Heart left ventricle (tissue), 16 donors: ENCODE measurements at regions not wholly inside any gene's neighbourhood (a gene's known extent, or its start where the extent isn't known, plus 50 kb on each side); places are given as distances from the start of the nearest gene placed in this dataset.
A peak's percentile ranks its signal among the peaks of the same experiment; 100 is the strongest.

ENCODE experiments used
- ATAC-seq, 4 donors: fragments of 200-7000 bp; cut with Tn5 transposase; one replicate each; pipeline ENCODE4 v1.9.1; 2020 to 2022; ENCODE audit warnings: moderate library complexity in 4 of 4, mild to moderate bottlenecking in 3 of 4, moderate number of reproducible peaks in 1 of 4
- DNase-seq, 5 donors: peaks; one replicate each; pipeline ENCODE4 v3.0.0-alpha.2; 2020
- H3K27ac ChIP-seq, 12 donors: fragments of 200-600 bp; sonication (generic) in 4 of 12; one replicate each; pipeline versions ENCODE4 v1.5.0 to v1.8.0; 2016 to 2022; ENCODE audit warnings: mild to moderate bottlenecking in 2 of 12
- H3K27me3 ChIP-seq, 9 donors: fragments of 200-600 bp; sonication (generic) in 2 of 9; one replicate each; pipeline versions ENCODE4 v1.5.1 to v1.8.0; 2016 to 2022; ENCODE audit warnings: mild to moderate bottlenecking in 3 of 9
- H3K36me3 ChIP-seq, 9 donors: fragments of 200-600 bp; sonication (generic) in 2 of 9; one replicate each; pipeline versions ENCODE4 v1.5.0 to v1.8.0; 2018 to 2022; ENCODE audit warnings: mild to moderate bottlenecking in 2 of 9
- H3K4me1 ChIP-seq, 12 donors: fragments of 200-600 bp; sonication (generic) in 4 of 12; one replicate each; pipeline versions ENCODE4 v1.5.0 to v1.8.0; 2016 to 2022; ENCODE audit warnings: mild to moderate bottlenecking in 3 of 12
- H3K4me3 ChIP-seq, 12 donors: fragments of 200-600 bp; sonication (generic) in 4 of 12; one replicate each; pipeline versions ENCODE4 v1.5.0 to v1.8.0; 2017 to 2022; ENCODE audit warnings: mild to moderate bottlenecking in 9 of 12, moderate library complexity in 4 of 12
- H3K9me3 ChIP-seq, 12 donors: fragments of 200-600 bp; sonication (generic) in 4 of 12; one replicate each; pipeline versions ENCODE4 v1.5.0 to v1.8.0; 2016 to 2022; ENCODE audit warnings: mild to moderate bottlenecking in 1 of 12
- POLR2A ChIP-seq, 2 donors: fragments of 450-650 bp; IDR thresholded peaks; one replicate each; pipeline ENCODE4 v1.6.1; 2017; ENCODE audit warnings: antibody characterized with exemption in 2 of 2, mild to moderate bottlenecking in 2 of 2, moderate library complexity in 2 of 2
- WGBS, 4 donors: extraction: QIAGEN DNeasy Blood & Tissue Kit in 2 of 4; methylation state at CpG; one replicate each; pipeline versions ENCODE4 v1.1.5 to v1.1.7; 2013 to 2018; 5-methylcytosine and 5-hydroxymethylcytosine counted together
- intact Hi-C, 10 donors: fragments of 100-400 bp; cut with DNase I; formaldehyde crosslinking; loops; one replicate each; pipeline versions ENCODE4 v1.11.1 to v1.14.2; 2022
- TF ChIP-seq, protein P1 (sequence below), 12 donors: fragments of 200-600 bp; sonication (generic) in 4 of 12; IDR thresholded peaks; one replicate each; pipeline versions ENCODE4 v1.5.0 to v1.8.0; 2018 to 2022; ENCODE audit warnings: antibody characterized with exemption in 12 of 12, mild to moderate bottlenecking in 5 of 12
- donor health status: ischemic (EF 13 %, LVEDD 7.1; RV severe dilation, severe dysfunction).
- donor health status: healthy with polysubstance abuse.
- donor health status: DM: no; HTN: yes; CAD: no.
- donor health status: DM: no; HTN: no; CAD: no.
- donor health status: ischemic (EF 25% LVEDD 6.9; RV normal size, moderate dysfunction).
- donor health status: ischemic (EF 25% LVEDD 5.7; RV mildly dilated, moderate dysfunction).
- donor health status: healthy.
- donor health status: DM: yes; HTN: yes; CAD: no.
- donor health status: ischemic (EF 35%, LVEDD 5.7; RV mildly dilated, moderate dysfunction).
- donor health status: nonischemic (EF 11% LVEDD 7.7; RV severe dilation, severe dysfunction).
- donor health status: DM: yes; HTN: yes; CAD: no.
- donor health status: PGD.
- donor health status: ischemic (EF 29% LVEDD 5.4; RV normal size, mild dysfunction).
- donor health status: nonischemic (EF 23%, LVEDD 6.1; RV moderate dilation, normal function).

DNA sequence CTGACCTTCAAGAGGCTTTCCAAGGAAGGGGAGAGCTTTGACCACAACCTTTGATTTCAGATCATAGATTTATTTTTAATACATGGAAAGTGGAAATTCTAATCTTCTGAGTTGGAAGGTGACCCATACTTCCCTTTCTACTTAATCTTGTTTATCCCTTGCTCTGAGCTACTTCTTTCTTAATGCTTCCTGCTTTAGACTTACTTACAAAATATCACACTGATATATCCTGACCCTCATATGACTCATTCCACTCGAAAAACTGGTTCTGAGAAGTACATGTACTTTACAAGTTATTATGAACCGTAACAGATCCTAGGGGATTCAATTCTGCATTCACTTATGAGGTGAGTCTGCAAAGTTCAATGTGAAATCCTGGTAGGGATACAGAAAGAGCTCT is 76.2 kb upstream of the IRS2 start:
- DNase-seq = no peak
- 61 to 76% (median 69%) methylated on average over 2 of the region's 2 CpGs for WGBS, 4 donors
- ATAC-seq = no peak

DNA sequence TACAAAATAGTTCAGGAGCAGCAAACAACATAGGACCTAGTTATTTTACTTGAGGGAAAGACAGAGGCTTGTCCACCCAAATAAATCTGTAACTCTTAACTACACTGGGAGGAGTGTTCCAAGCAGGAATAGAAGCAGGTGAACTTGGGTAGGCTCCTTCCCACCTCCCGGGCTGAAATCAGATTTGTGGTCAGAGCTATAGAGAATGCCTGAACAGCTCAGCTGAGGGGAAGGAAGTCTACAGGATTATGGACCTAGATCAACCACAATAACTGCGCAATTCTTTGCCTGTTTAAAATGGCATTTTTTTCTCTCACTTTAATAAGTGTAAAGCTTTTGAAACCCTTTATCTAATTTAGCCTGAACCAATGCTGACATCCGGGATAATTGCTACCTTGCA is 73.5 kb upstream of the IRS2 start:
- TF ChIP-seq, protein P1, sequence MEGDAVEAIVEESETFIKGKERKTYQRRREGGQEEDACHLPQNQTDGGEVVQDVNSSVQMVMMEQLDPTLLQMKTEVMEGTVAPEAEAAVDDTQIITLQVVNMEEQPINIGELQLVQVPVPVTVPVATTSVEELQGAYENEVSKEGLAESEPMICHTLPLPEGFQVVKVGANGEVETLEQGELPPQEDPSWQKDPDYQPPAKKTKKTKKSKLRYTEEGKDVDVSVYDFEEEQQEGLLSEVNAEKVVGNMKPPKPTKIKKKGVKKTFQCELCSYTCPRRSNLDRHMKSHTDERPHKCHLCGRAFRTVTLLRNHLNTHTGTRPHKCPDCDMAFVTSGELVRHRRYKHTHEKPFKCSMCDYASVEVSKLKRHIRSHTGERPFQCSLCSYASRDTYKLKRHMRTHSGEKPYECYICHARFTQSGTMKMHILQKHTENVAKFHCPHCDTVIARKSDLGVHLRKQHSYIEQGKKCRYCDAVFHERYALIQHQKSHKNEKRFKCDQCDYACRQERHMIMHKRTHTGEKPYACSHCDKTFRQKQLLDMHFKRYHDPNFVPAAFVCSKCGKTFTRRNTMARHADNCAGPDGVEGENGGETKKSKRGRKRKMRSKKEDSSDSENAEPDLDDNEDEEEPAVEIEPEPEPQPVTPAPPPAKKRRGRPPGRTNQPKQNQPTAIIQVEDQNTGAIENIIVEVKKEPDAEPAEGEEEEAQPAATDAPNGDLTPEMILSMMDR (IDR thresholded peaks at IDR 0.05) = no peak
- no peak for TF ChIP-seq POLR2A (IDR thresholded peaks at IDR 0.05)
- H3K27me3 ChIP-seq = peaks cover 0 to 7% (median 0%) of the 10 kb centered on the region in 9 donors
- intact Hi-C loops = loop anchor here in 1 of 10 donors (10.0 kb wide), 1 partner anchor 65 kb away; no protein-coding TSS in a partner anchor
- WGBS, 4 donors = 74 to 82% (median 78%) methylated on average over 3 of the region's 3 CpGs
- no peak for DNase-seq
- peak overlapping the region in 1 of 12 donors; percentile 39 for H3K27ac ChIP-seq
- no peak overlapping the region for H3K4me3 ChIP-seq
- H3K4me1 ChIP-seq = peaks cover 0 to 10% (median 0%) of the 10 kb centered on the region in 12 donors
- ATAC-seq = no peak
- H3K9me3 ChIP-seq = no peaks in the 10 kb centered on the region
- H3K36me3 ChIP-seq = no peaks in the 10 kb centered on the region

More for the DNA sequence above, 76.2 kb upstream of the IRS2 start:
- no peak overlapping the region for H3K27ac ChIP-seq
- H3K4me1 ChIP-seq = peaks cover 0 to 10% (median 0%) of the 10 kb centered on the region in 12 donors
- TF ChIP-seq POLR2A (IDR thresholded peaks at IDR 0.05) = no peak
- TF ChIP-seq, protein P1 (IDR thresholded peaks at IDR 0.05) = no peak
- intact Hi-C loops = loop anchor here in 1 of 10 donors (10.0 kb wide), 1 partner anchor 68 kb away; no protein-coding TSS in a partner anchor
- no peaks in the 10 kb centered on the region for H3K27me3 ChIP-seq
- H3K9me3 ChIP-seq = no peaks in the 10 kb centered on the region
- no peak overlapping the region for H3K4me3 ChIP-seq
- no peaks in the 10 kb centered on the region for H3K36me3 ChIP-seq

DNA sequence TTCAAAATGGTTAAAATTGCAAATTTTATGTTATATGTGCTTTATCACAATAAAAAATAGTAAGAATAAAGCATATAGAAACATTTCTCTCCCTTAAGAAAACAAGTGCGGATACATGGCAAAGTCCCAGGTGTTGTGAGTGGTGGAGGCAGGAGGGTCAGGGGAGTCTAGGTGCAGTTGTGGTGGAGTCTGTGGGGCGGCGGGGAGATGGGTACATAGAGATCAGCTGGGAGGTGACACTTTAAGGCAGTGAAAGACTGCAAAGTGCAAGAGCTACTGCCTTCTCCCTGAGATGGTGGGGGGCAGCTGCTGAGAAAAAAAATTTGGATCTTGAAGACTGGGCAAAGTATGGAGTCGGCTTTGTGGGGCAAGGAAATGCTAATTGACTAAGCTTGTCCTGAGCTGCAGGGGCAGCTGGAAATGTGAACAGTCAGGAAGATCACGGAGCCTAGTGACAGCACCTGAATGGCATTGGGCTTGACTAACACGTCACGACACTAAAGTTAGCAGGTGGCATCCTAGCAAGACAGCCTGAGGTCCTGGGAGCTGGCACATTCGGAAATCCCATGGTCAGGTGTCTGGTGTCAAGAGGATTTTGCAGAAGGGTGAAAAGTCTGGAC is 72.9 kb upstream of the IRS2 start:
- Histone ChIP-seq H3K36me3 (no peaks in the 10 kb centered on the region), H3K27me3 (peaks cover 0 to 7% (median 0%) of the 10 kb centered on the region in 9 donors), H3K27ac (peak overlapping the region in 1 of 12 donors; percentile 39), H3K4me3 (no peak overlapping the region), H3K9me3 (no peaks in the 10 kb centered on the region), H3K4me1 (peaks cover 0 to 10% (median 0%) of the 10 kb centered on the region in 12 donors)
- DNase-seq (peak in 2 of 5 donors; percentile 32 to 54), ATAC-seq (peak; percentile 76 to 92 (median 88))
- intact Hi-C loops = no loop called here
- no peak for TF ChIP-seq POLR2A (IDR thresholded peaks at IDR 0.05)
- TF ChIP-seq, protein P1 (IDR thresholded peaks at IDR 0.05) = no peak
- 65 to 78% (median 76%) methylated on average over 8 of the region's 8 CpGs for WGBS, 4 donors

DNA sequence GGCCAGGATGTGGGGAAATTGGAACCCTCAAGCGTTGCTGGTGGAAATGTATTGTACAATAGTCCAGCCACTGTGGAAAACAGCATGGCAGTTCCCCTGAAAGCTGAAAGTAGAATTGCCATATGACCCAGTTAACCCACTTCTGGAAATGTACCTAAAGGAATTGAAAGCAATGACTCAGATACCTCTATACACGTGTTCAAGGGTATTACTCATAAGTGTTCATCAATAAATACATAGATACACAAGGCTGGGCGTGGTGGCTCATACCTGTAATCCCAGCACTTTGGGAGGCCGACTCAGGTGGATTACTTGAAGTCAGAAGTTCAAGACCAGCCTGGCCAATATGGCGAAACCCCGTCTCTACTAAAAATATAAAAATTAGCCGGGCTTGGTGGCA is 71.9 kb upstream of the IRS2 start:
- Histone ChIP-seq H3K27ac (no peak overlapping the region), H3K9me3 (no peaks in the 10 kb centered on the region), H3K36me3 (no peaks in the 10 kb centered on the region), H3K4me3 (no peak overlapping the region), H3K4me1 (peaks cover 0 to 10% (median 0%) of the 10 kb centered on the region in 12 donors), H3K27me3 (peaks cover 0 to 7% (median 0%) of the 10 kb centered on the region in 9 donors)
- no peak for TF ChIP-seq POLR2A (IDR thresholded peaks at IDR 0.05)
- TF ChIP-seq, protein P1 (IDR thresholded peaks at IDR 0.05) = no peak
- WGBS, 4 donors = 79 to 92% (median 85%) methylated on average over 7 of the region's 7 CpGs
- intact Hi-C loops = no loop called here
- ATAC-seq (no peak), DNase-seq (no peak)
